NCI-H748 (cell line): ENCODE measurements at regions not wholly inside any gene's neighbourhood (a gene's known extent, or its start where the extent isn't known, plus 50 kb on each side); places are given as distances from the start of the nearest gene placed in this dataset.

Experiments
- DNase-seq: peaks from one replicate; lab custom pipeline; 2025; ENCODE audit not compliant: unreplicated experiment; lab: John Stamatoyannopoulos, UW

DNA sequence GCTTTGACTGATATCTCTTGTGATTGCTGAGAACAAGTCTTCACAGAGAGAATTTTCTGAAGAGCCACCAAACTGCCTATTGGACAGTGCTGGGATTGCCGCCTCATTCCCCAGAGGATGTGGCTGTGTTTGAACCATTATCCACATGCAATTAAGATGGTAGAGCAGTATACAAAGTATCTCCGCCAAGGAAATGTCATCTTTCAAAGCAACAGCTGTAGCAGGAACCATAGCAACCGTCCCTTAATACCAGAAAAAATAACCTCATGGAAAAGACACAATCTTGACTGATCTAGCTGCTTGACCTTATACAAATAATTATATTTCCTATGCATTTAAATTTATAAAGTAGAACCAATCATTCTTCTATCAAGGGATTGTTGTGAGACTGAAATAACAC, 772.6 kb upstream of the FAM98A start:
- DNase-seq: no peak

DNA sequence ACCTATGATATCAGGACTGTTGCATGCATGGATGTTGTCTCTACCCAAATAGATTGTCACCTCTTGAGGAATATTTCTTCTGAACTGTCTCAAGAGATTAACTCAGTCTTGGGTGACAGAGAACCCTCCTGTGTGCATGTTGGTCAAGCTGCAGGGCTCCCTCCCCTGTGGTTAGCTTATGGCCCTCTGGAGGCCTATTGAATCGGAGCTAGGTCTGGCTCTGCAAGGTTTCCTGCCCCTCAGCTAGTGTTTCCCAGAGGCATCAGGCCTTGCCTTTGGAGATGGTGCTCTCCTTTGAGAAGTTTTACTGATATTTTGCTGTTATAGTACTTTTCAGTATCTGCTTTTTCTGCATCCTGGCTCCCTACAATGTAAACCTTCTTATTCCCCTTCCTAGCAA, 769.2 kb upstream of the FAM98A start:
- no peak for DNase-seq

GRCh38 chr2:34365932-34366331, 766.8 kb upstream of the FAM98A start:
- DNase-seq: no peak

- no peak for DNase-seq
Observed at GRCh38 chr2:34365512-34365911, 766.4 kb upstream of the FAM98A start.

DNA sequence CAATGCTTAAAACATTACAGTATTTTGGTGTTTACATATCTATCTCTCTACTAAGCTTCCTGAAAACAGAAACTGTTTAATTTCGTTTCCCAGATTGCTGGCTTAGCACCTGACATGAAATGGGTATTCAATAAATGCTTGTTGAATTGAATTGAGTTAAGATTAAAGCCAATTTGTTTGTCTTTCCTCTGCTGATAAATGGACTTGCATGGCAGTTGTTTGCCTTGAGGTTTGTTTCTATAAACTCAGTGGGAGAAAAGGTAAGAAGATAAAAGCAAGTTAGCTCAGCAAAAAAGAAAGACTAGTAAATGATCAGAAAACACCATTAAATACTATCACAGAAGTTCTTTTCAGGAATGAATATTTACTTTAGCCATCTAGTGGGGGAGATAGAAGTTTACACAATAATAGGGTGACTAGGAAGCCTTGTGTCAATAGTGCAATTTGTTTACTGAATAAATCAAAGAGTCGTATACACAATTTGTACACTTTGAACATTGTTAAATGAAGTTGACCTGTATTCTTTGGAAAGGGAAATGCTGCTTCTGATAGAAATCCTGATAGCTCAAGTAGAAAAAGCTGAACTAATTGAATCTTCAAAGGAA, 754.5 kb upstream of the FAM98A start:
- DNase-seq: no peak

GRCh38 chr2:34349527-34349926, 750.4 kb upstream of the FAM98A start:
- DNase-seq: no peak

DNA sequence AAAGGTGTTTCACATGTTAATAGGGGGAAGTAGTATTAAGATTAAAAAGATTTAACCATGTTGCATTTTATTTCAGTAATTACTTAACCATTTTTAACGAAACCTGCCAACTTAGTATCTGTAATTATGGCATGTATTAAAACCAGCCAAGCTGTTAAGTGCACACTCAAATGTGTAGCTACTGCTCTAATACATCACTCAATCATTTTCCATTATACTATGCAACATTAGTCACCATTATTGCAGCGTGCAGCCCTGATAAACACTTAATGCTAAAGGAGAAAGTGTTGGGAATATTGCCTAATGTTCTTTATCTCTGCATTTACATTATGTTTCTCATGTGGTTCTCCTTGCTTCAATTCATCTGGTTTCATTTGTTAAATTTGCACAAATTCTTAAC, 745.9 kb upstream of the FAM98A start:
- DNase-seq: no peak

DNA sequence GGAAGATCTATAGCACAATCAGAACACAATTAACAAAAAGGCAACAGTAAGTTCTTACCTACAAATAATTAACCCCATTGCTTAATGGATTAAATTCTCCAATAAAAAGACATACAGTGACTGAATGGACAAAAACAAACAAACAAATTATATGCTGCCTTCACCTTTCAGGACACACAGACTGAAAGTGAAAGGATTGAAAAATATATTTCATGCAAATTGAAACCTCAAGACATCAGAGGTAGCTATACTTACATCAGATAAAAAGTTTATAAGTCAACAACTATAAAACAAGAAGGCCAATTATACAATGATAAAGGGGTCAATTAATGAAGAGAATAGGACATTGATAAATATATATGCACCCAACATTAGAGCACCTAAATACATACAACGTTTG, 741.2 kb upstream of the FAM98A start:
- DNase-seq: no peak

GRCh38 chr2:34337735-34338134, 738.6 kb upstream of the FAM98A start:
- no peak for DNase-seq

GRCh38 chr2:34332813-34333212, 733.7 kb upstream of the FAM98A start:
- DNase-seq: no peak

- no peak for DNase-seq
Observed at GRCh38 chr2:34320056-34320455, 721.0 kb upstream of the FAM98A start.

GRCh38 chr2:34317797-34318196, 718.7 kb upstream of the FAM98A start:
- no peak for DNase-seq

- no peak for DNase-seq
Observed at GRCh38 chr2:34316788-34317187, 717.7 kb upstream of the FAM98A start.

DNA sequence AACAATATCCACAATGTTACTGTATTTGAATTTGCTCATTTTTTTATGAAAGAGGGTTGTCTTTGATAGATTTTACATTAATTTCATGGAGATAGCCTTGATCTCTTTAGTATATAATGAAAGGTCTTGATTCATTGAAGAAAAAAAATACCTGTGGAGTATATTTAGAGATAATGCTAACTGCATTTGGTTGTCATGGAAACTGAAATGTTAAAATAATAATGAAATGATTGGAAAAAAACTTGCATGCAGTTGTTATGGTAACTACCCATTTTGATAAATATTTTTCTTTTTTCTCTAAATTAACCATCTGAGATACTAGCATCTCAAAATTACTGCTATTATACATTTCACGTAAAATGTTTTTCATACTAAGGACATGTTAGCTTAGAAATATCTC, 712.7 kb upstream of the FAM98A start:
- no peak for DNase-seq

- DNase-seq: no peak
Observed at GRCh38 chr2:34308140-34308539, 709.0 kb upstream of the FAM98A start.

GRCh38 chr2:34307636-34308035, 708.5 kb upstream of the FAM98A start:
- DNase-seq: no peak

DNA sequence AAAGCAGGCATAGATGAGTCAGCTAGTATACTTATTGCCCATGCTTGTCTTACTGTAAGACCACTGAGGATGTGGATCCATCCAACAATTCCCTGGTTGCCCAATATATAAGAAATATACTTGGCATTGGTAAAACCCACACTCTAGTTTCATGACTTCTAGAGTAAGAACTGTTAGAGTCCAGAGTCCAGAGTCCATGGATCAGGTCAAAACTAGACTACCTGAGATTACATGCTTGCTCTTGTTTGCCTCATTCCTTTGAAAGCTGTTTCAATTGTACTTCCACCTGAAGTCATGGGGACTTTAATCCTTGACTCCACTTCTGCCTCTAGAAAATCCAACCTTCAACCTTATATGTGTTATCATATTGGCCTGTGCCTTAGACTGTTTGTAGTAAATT, 707.6 kb upstream of the FAM98A start:
- DNase-seq: no peak

DNA sequence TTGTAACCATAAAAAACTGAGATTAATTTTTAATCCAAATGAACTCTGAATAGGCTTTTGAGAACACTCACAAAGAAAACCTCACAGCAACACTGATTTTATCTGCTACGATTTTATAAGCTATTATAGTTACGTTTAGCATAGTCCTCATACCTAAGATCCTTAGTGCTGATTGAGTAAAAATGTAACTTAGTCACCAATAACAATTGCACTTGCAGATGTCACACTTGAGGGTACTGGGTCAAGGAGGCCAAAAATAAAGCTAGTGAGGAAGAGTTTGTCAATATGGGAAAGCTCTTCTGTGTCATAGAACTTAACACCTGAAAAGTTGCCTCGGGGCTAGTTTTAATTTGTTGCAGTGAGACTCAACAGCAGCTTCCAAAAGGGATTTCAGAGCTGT, 706.5 kb upstream of the FAM98A start:
- DNase-seq: no peak

DNA sequence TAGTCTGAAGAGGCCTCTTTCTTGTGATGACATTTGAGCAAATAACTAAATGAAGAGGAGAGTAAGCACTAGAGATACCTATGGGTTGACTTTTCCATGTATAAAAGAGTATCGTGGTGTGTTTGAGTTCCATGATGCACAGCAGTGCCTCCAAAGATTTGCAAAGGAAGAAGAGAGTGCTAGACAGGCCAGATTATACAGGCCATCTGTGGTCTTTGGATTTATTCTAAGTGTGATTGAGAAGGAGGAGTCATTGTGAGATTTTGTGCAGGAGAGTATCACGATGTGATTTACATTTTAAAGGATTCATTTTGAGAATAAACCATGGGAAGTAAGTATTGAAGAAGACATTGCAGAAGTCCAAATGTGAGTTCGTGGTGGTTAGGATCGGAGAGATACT, 695.9 kb upstream of the FAM98A start:
- DNase-seq: no peak

- no peak for DNase-seq
Observed at GRCh38 chr2:34291076-34291475, 692.0 kb upstream of the FAM98A start.

DNA sequence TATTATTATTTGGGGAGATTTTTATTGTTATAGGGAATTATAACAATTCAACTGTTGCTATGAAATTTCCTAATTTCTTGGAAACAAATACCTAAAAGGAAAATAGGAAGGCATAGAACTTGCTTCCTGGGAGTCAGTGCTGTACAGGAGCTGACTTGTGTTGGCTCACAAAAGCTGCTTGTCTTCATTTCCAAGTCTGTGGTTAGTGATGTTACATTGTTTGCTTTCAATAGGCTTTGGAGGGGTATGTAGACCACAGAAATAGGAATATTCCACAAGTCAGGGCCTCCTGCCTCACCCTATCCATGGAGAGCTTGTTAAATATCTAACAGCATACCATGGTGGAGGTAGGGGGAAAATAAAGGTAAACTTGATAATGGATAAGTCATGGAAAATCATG, 688.9 kb upstream of the FAM98A start:
- no peak for DNase-seq

- DNase-seq: no peak
Observed at GRCh38 chr2:34280606-34281005, 681.5 kb upstream of the FAM98A start.

DNA sequence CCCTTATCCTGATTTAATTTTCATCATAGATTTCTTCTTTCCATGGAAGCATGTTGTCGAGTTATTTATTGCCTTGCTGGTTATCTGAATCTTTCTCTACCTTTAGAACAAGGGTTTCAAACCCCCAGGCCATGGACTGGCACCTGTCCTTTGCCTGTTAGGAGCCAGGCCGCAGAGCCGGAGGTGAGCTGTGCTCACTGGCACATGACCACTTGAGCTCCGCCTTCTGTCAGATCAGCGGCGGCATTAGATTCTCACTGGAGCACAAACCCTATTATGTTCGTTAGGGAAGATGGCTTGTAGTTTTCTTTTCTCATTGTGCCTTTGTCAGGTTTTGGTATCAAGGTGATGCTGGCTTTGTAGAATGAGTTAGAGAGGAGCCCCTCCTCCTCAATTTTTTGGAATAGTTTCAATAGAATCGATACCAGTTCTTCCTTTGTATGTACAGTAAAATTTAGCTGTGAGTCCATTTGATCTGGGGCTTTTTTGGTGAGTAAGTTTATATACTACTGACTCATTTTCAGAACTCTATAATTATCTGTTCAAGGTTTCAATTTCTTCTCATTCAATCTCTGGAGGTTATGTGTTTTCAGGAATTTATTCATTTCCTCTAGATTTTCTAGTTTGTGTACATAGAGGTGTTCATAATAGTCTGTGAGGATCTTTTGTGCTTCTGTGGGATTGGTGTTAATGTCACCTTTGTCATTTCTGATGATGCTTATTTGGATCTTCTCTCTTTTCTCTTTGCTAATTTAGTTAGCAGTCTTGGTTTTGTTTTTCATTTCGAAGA, 668.0 kb upstream of the FAM98A start:
- no peak for DNase-seq
